Right hindlimb (tissue), 1 donor: ENCODE measurements at regions not wholly inside any gene's neighbourhood (a gene's known extent, or its start where the extent isn't known, plus 50 kb on each side); places are given as distances from the start of the nearest gene placed in this dataset.
"Not testable (repeated sequence)": the region's sequence is repeated elsewhere in the genome, so short reads cannot be mapped to it uniquely, and the experiment has no call there.

Source experiments
- DNase-seq: peaks from one replicate; pipeline ENCODE4 v3.0.0-alpha.2; 2018

GRCh38 chr6:167737205-167737830 is 89.4 kb upstream of the AFDN start:
- DNase-seq, result peak; percentile 3

- peak; percentile 1 for DNase-seq
Measured at GRCh38 chr6:167738386-167738785, 88.3 kb upstream of the AFDN start.

GRCh38 chr6:167739721-167740475 is 86.8 kb upstream of the AFDN start:
- DNase-seq, result peak; percentile 3

DNA sequence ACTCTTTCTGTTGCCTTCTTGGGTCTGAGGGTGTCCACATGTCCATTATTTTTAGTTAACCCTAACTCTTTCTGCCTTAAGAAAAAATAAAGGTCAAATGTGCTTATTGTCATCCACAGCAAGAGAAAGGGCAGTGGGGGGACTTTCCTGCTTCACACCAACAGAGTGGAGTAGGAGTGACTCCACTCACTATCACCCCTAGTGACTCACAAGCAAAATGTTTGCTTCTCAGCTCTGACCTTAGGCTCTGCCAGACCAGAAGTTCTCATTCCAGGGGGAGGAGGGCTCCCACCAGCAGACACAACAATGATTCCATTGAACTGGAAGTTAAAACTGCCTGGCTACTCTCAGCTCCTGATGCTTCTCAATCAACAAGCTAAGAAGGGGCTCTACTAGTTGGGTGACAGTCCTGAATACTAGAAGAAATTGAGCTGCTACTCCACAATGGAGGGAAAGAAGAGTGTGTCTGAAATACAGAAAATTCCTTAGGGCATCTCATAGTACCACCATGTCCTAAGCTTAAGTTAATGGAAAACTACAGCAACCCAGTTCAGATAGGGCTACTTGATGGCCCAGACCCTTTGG is 83.9 kb upstream of the AFDN start:
- no peak for DNase-seq

- DNase-seq, result no peak
Measured at GRCh38 chr6:167744681-167745669, 81.7 kb upstream of the AFDN start.

GRCh38 chr6:167745670-167746389 is 80.9 kb upstream of the AFDN start:
- DNase-seq, result no peak

DNA sequence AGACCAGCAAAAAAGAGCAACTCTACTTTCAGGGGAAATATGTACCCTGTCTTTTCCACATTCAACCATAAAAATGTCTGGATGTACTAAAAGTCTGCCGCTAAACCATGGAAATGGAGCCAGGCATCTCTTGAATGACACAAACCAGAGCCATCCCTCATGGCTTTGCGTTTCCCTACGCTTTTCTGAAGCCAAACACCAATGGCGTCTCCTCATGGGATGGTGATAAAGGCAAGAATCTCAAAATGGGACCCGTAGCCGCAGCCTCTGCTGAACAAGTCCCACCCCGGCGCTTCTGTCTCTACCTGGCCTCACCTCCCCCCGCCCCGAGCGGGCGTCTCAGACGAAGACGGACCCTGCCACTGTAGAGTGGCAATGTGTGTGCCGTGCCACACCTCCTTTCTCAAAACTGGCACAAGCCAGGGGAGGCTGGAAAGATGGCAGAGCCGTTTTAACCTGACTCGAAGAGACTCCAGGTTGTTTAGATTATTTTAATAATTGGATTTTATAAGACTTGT is 80.3 kb upstream of the AFDN start:
- no peak for DNase-seq

DNA sequence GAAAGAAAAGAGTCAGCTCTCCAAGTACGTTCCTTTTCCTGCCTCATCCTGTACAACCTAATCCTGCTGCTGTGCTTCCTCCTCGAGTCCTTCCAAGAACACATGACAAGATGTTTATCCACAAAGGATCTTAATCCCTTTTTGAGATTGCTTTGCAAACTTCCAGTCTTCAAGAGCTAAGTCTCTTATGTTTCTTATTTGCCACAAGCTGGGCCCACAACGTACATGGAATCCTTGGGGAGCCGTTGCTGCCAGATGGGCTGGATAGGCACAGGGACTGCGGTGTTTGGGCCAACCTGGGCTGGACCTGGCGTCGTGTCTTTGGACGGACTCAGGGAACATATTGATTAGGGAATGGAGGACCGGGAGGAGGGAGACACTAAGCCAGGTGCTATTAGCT is 79.7 kb upstream of the AFDN start:
- no peak for DNase-seq

GRCh38 chr6:167747645-167748044 is 79.1 kb upstream of the AFDN start:
- no peak for DNase-seq

DNA sequence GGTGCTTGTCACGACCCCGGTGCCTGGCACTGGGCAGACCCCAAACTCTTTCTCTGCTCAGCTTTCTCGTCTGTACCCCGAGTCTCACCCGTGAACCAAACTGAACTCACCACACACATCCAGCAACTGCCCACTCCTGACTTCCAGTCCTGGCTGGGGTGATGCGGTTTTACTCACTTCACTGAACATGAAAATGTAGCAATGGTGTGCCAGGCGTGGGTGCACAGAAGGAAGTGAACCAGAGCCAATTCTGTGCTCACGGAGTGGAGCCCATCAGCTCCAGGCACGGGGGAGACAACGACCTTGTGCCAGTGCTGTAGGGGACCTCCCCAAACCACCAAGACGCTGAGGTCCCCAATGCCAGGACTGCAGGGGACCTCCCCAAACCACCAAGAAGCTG is 78.7 kb upstream of the AFDN start:
- no peak for DNase-seq

- DNase-seq, result no peak
Measured at GRCh38 chr6:167748458-167749379, 78.0 kb upstream of the AFDN start.

GRCh38 chr6:167750956-167751358 is 75.8 kb upstream of the AFDN start:
- no peak for DNase-seq

DNA sequence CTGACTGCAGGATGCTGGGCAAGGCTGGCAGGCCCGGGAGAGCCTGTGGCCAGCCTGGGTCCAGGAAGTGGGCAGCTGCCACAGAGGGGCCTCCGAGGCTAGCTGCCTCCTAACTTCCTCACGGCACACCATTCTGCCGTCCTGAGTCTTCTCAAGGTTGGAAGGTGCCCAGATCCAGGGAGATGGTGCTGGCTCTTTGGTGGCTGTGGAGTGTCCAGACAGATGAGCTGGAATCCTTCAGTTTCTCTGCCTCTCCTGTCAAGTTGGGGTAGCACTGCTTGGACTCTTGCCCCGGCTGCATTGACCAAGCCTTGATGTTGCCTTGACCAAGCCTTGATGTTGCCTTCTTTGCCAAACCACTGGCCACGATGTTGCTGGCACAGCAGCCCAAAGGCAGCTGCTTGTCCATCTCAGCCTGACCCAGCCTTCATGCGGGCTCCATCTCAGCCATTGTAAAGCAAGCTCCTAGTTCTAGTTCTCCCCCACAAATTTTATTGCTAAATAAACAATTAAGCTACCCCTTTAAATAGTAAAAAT is 75.1 kb upstream of the AFDN start:
- no peak for DNase-seq

DNA sequence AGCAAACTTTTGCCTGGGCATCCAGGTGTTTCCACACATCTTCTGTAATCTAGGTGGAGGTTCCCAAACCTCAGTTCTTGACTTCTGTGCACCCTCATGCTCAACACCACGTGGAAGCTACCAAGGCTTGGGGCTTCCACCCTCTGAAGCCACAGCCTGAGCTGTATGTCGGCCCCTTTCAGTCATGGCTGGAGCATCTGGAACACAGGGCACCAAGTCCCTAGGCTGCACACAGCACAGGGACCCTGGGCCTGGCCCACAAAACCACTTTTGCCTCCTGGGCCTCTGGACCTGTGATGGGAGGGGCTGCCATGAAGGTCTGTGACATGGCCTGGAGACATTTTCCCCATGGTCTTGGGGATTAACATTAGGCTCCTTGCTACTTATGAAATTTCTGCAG is 73.4 kb upstream of the AFDN start:
- not testable (repeated sequence) for DNase-seq

- DNase-seq, result no peak
Measured at GRCh38 chr6:167754691-167755090, 72.0 kb upstream of the AFDN start.

DNA sequence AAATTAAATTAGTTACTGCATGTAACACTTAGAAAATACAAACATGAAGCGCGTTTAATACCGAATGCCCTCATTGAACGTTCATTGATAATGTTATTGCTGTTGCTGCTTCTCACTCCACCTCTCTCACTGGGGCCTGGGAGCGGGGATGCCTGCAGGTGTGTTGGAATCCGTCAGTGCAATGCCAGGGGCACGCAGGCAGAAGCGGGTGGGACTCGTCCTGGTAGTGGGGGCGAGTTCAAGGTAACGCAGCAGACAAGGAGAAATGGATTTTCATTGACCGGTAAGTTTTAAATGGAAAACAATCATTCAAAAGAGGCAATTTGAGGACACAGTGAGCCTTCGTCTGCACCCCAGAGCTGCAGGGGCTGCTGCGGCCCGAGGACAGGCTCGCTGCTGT is 71.2 kb upstream of the AFDN start:
- no peak for DNase-seq

GRCh38 chr6:167756597-167756996 is 70.1 kb upstream of the AFDN start:
- DNase-seq, result no peak

GRCh38 chr6:167757249-167757648 is 69.5 kb upstream of the AFDN start:
- no peak for DNase-seq

- DNase-seq, result no peak
Measured at GRCh38 chr6:167757821-167758220, 68.9 kb upstream of the AFDN start.

DNA sequence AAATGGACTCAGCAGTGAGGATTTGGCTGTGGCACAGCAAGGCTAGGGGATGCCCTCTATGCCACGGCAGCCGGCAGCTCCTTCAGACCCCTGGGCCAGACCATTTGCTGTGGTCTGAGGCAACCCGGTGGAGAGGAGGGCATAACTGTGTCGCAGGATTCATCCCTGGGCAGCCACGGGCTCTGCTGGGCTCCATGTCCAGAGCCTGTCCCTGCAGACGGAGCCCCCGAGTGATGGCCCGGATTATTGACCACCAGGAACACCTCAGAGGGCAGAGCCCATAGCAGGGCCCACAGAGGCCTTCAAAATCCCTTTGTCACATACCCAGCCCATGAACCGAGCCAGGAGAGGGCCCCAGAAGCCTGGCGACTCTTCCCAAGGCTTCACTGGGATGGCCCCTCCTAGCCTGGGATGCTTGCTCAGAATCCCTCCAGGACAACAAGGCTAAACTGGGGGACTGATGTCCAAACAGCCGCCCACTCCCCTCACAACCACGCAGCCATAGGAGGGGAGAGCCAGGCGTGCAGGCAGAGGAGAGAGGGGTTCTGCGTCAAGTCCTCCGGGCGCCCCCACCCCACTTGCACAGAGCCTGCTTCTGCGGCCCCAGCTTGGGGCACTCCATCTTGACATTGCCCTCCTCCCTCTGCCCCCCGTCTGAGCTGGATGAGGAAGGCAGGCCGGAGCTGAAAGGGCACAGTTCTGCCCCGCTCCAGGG is 68.2 kb upstream of the AFDN start:
- DNase-seq, result no peak
